ENCODE measurements at regions not wholly inside any gene's neighbourhood (a gene's known extent, or its start where the extent isn't known, plus 50 kb on each side); places are given as distances from the start of the nearest gene placed in this dataset.
A peak's percentile ranks its signal among the peaks of the same experiment; 100 is the strongest.

GRCh38 chr2:106037932-106038331, 156.2 kb downstream of the UXS1 start:
- H2AFZ ChIP-seq (ENCODE audit: low read length) = no peak overlapping the region
- Mint-ChIP-seq H3K4me3 (no peak overlapping the region), H3K4me1 (no peaks in the 10 kb centered on the region), H3K36me3 (ENCODE audit: insufficient read depth in 1 of 3, low read depth in 3 of 3) (no peaks in the 10 kb centered on the region), H3K9me3 (peaks cover 4 to 6% of the 10 kb centered on the region in 2 experiments; a peak in 2 of 5 replicates), H3K27me3 (ENCODE audit: low read depth) (peaks cover 2% of the 10 kb centered on the region), H3K27ac (no peak overlapping the region)
- no peak overlapping the region for H3T11ph ChIP-seq (ENCODE audit: low read length)
- no peaks in the 10 kb centered on the region for H3K27me3 ChIP-seq (ENCODE audit: insufficient read depth, low read length)
- H3K9ac ChIP-seq (ENCODE audit: extremely low read depth, insufficient read length, low read length) = no peak overlapping the region
- H4K20me1 ChIP-seq (ENCODE audit: control insufficient read depth, insufficient read depth, insufficient read length) = no peaks in the 10 kb centered on the region
- no peak overlapping the region for H2BK15ac ChIP-seq (ENCODE audit: low read depth, low read length)
- H2BK120ac ChIP-seq (ENCODE audit: low read depth, low read length, poor library complexity, severe bottlenecking) = peak overlapping the region; percentile 51
- no peak overlapping the region for H2AK5ac ChIP-seq (ENCODE audit: insufficient read length, low read length)
- no peak overlapping the region for H3K4ac ChIP-seq (ENCODE audit: low read depth, low read length)
- no peak overlapping the region for H3K27ac ChIP-seq (ENCODE audit: insufficient read length, low read depth, low read length)
- no peak overlapping the region for H4K5ac ChIP-seq (ENCODE audit: insufficient read length, low read depth, low read length)
- H2BK20ac ChIP-seq (ENCODE audit: low read depth, low read length, poor library complexity, severe bottlenecking) = no peak overlapping the region
- H4K8ac ChIP-seq (replicated peaks; ENCODE audit: insufficient read length, low read depth, low read length) = no peak overlapping the region
- H3K4me2 ChIP-seq (ENCODE audit: insufficient read depth, insufficient read length, low read length) = no peak overlapping the region
- H3K18ac ChIP-seq (ENCODE audit: insufficient read length, low read depth, low read length) = no peak overlapping the region
- H3K79me1 ChIP-seq (ENCODE audit: insufficient read depth, low read depth, low read length, poor library complexity, severe bottlenecking) = no peaks in the 10 kb centered on the region
- no peak for DNase-seq
- H3K56ac ChIP-seq (ENCODE audit: insufficient read length, low read depth, low read length) = no peak overlapping the region
- no peak overlapping the region for H4K91ac ChIP-seq (ENCODE audit: insufficient read length, low read depth, low read length)
- H3K23me2 ChIP-seq (ENCODE audit: insufficient read length, low read depth, low read length, poor library complexity, severe bottlenecking) = no peaks in the 10 kb centered on the region
- no peaks in the 10 kb centered on the region; the same call in 1 of the 2 replicates for H3K4me1 ChIP-seq (ENCODE audit: insufficient read depth, low read length)
- H3K14ac ChIP-seq (ENCODE audit: insufficient read depth, low read length) = no peak overlapping the region
- no peak overlapping the region for H2BK5ac ChIP-seq (ENCODE audit: insufficient read length, low read length)
- no peaks in the 10 kb centered on the region for H3K9me3 ChIP-seq (ENCODE audit: control insufficient read depth, low read depth, low read length)
- no peaks in the 10 kb centered on the region for H3K79me2 ChIP-seq (ENCODE audit: insufficient read depth, low read length)
- TF ChIP-seq CTCF (conservative IDR thresholded peaks at IDR 0.05) = no peak
- WGBS (ENCODE audit: extremely low coverage, insufficient read length, low lambda C conversion rate) = no CpG with 5 or more reads among the region's 6 CpGs
- H2BK12ac ChIP-seq (ENCODE audit: insufficient read length, low read depth, low read length) = no peak overlapping the region
- no peak overlapping the region for H3K23ac ChIP-seq (ENCODE audit: insufficient read length, low read depth, low read length)
